Motor neuron (in vitro differentiated cells): ENCODE measurements at regions not wholly inside any gene's neighbourhood (a gene's known extent, or its start where the extent isn't known, plus 50 kb on each side); places are given as distances from the start of the nearest gene placed in this dataset.

ENCODE experiments used
- ATAC-seq, 8 experiments: fragments of 200-7000 bp; cut with Tn5 transposase; replicated peaks in 6 of 8; 2 replicates each; pipeline ENCODE4 v1.8.0; 2021; ENCODE audit warnings: mild to moderate bottlenecking in 8 of 8, moderate library complexity in 8 of 8
- H3K27ac ChIP-seq, 2 donors: fragments of 250-450 bp; sonication (Bioruptor Pico); 2 replicates each; pipeline ENCODE4 v1.9.0; 2021; ENCODE audit warnings: antibody characterized with exemption in 2 of 2, mild to moderate bottlenecking in 2 of 2, moderate library complexity in 1 of 2
- H3K4me1 ChIP-seq, 2 donors: fragments of 250-450 bp; sonication (Bioruptor Pico); replicated peaks in 1 of 2; 2 replicates each; pipeline ENCODE4 v1.6.1; 2021; ENCODE audit warnings: antibody characterized with exemption in 2 of 2, mild to moderate bottlenecking in 2 of 2, moderate library complexity in 1 of 2
- H3K4me3 ChIP-seq, 5 donors: fragments of 250-450 bp; sonication (Bioruptor Pico); 2 replicates each; pipeline ENCODE4 v1.9.0; 2021; ENCODE audit warnings: antibody characterized with exemption in 5 of 5, mild to moderate bottlenecking in 5 of 5, moderate library complexity in 4 of 5
- WGBS, 10 experiments: fragments of 450-650 bp; shearing (Covaris generic); methylation state at CpG; one replicate each; pipeline ENCODE4 v1.0.0; 2022; 5-methylcytosine and 5-hydroxymethylcytosine counted together
- in situ Hi-C, 9 experiments: fragments of 400-800 bp; cut with MboI; loops; one replicate each; pipeline ENCODE4 v1.15.0; 2021; ENCODE audit warnings: low sequenced_read_pairs in 9 of 9, low pct_unique_long_range_greater_than_20kb in 2 of 9; ENCODE audit not compliant: unreplicated experiment in 9 of 9

DNA sequence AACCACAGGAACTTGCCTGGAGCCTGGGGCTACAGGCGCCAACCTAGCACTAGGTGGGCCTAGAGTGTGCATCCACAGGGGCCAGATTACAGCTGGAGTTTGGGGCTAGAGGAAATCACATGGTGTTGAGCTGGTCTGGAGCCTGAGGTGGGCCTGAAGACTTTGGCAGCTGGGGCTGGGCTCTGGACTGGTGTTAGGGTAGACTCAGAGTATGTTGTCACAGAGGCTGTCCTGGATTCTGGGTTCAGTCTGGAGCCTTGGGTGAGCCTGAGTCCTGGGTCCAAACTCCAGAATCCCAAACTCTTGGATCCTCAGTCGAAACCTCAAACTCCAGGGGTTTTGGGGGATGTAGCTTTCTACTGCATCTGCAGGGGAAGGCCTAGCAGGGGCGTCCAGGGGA lies 356.7 kb downstream of the FRK start:
- ATAC-seq = no peak
- in situ Hi-C loops = no loop called here
- 33 to 86% (median 40%) methylated on average over 1 to 2 of the region's 3 CpGs; no CpG with 5 or more reads in 5 of the 10 experiments for WGBS, 10 experiments
- Histone ChIP-seq H3K4me3 (no peak overlapping the region), H3K4me1 (peaks cover 5 to 10% of the 10 kb centered on the region in 2 donors), H3K27ac (no peak overlapping the region)

- in situ Hi-C loops = no loop called here
- Histone ChIP-seq H3K4me1 (no peaks in the 10 kb centered on the region), H3K4me3 (no peak overlapping the region), H3K27ac (no peak overlapping the region)
- ATAC-seq = no peak
Observed at GRCh38 chr6:115691433-115691832, 369.3 kb downstream of the FRK start.

DNA sequence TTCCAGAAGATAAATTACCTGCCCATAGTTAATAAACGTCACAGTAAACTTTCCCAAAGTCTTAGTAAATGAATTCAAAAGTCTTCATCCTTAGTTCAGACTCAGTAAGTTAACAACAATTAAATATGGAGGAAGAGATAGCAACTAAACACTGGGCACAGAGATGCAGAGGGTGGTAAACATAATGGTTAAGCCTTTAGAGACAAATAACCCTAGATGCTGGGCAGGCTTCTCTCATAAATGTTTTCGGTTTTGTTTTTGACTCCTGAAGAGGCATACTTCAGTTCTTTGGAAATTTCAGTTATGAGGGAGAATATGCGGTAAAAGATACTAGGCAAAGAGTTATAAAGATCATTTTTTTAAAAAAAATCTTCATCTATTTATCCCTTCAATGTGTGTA lies 369.8 kb downstream of the FRK start:
- WGBS, 10 experiments = 0 to 100% (median 78%) methylated on average over 1 to 3 of the region's 3 CpGs; no CpG with 5 or more reads in 1 of the 10 experiments
- ATAC-seq = no peak

GRCh38 chr6:115681978-115682775 lies 378.5 kb downstream of the FRK start:
- no peak overlapping the region for H3K4me3 ChIP-seq
- in situ Hi-C loops = no loop called here
- no peak for ATAC-seq
- WGBS, 10 experiments = 16 to 95% (median 62%) methylated on average over 2 to 5 of the region's 5 CpGs; no CpG with 5 or more reads in 2 of the 10 experiments
- H3K27ac ChIP-seq = no peak overlapping the region
- peaks cover 0 to 8% of the 10 kb centered on the region in 2 donors for H3K4me1 ChIP-seq

More for the DNA sequence above, 369.8 kb downstream of the FRK start:
- H3K27ac ChIP-seq = no peak overlapping the region
- no peaks in the 10 kb centered on the region for H3K4me1 ChIP-seq
- no peak overlapping the region for H3K4me3 ChIP-seq
- in situ Hi-C loops = no loop called here

- Histone ChIP-seq H3K4me3 (no peak overlapping the region), H3K27ac (no peak overlapping the region), H3K4me1 (peaks cover 0 to 13% of the 10 kb centered on the region in 2 donors)
- 0 to 100% (median 78%) methylated on average over 1 to 3 of the region's 3 CpGs; no CpG with 5 or more reads in 2 of the 10 experiments for WGBS, 10 experiments
- in situ Hi-C loops = no loop called here
- ATAC-seq = no peak
Observed at GRCh38 chr6:115680621-115681020, 380.1 kb downstream of the FRK start.

GRCh38 chr6:115677198-115677597 lies 383.5 kb downstream of the FRK start:
- H3K27ac ChIP-seq = no peak overlapping the region
- in situ Hi-C loops = no loop called here
- peak in 1 of 8 experiments; percentile 24 for ATAC-seq
- 0 to 100% (median 71%) methylated on average over 1 to 3 of the region's 3 CpGs for WGBS, 10 experiments
- peaks cover 0 to 13% of the 10 kb centered on the region in 2 donors for H3K4me1 ChIP-seq
- no peak overlapping the region for H3K4me3 ChIP-seq

GRCh38 chr6:115675443-115675842 lies 385.2 kb downstream of the FRK start:
- 14 to 100% (median 86%) methylated on average over 1 of the region's 1 CpG; no CpG with 5 or more reads in 1 of the 10 experiments for whole genome bisulfite sequencing, 10 experiments
- ATAC-seq = no peak
- in situ Hi-C loops = no loop called here
- Histone ChIP-seq H3K4me1 (peaks cover 0 to 13% of the 10 kb centered on the region in 2 donors), H3K4me3 (no peak overlapping the region), H3K27ac (no peak overlapping the region)

DNA sequence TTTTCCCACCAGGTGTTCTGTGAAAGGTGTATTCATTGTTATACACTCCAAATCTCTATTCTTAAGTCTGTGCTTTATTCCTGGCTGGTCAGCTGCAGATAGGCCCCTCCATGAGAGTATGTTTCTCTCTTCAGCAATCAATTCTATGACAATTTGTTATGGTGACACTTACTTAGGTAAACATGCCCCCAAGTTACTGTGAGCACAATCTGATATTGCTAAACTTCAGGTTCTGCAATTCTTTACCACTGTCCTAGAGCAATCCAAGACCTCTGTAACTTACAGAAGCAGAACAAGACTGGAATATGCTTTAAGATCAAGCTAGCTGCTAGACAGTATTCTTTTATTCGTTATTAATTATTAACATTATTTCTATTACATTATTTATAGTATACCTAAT lies 391.9 kb downstream of the FRK start:
- ATAC-seq = no peak
- in situ Hi-C loops = no loop called here
- 0 to 100% (median 86%) methylated on average over 1 of the region's 1 CpG; no CpG with 5 or more reads in 1 of the 10 experiments for WGBS, 10 experiments

DNA sequence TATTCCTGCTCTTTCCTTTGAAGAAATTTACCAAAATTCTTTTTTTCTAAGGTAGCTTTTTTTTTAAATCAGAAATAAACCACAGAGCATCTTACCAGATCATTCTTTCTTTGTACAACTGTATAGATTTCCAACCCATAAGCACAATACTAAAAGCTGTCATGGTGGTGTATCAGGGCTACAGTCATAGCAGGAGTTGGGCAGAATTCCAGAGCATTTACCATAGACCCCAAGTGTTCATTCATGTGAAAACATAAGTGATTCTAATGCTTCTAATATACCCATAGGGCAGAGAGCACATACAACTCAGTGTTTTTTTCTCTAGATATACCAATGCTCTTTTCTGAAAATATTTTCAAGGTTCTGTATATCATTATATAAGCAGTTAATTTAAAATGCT lies 392.5 kb downstream of the FRK start:
- Histone ChIP-seq H3K4me3 (no peak overlapping the region), H3K27ac (no peak overlapping the region), H3K4me1 (peaks cover 0 to 8% of the 10 kb centered on the region in 2 donors)
- in situ Hi-C loops = no loop called here
- no peak for ATAC-seq

More for the DNA sequence above, 391.9 kb downstream of the FRK start:
- Histone ChIP-seq H3K27ac (no peak overlapping the region), H3K4me1 (peaks cover 0 to 8% of the 10 kb centered on the region in 2 donors), H3K4me3 (no peak overlapping the region)

DNA sequence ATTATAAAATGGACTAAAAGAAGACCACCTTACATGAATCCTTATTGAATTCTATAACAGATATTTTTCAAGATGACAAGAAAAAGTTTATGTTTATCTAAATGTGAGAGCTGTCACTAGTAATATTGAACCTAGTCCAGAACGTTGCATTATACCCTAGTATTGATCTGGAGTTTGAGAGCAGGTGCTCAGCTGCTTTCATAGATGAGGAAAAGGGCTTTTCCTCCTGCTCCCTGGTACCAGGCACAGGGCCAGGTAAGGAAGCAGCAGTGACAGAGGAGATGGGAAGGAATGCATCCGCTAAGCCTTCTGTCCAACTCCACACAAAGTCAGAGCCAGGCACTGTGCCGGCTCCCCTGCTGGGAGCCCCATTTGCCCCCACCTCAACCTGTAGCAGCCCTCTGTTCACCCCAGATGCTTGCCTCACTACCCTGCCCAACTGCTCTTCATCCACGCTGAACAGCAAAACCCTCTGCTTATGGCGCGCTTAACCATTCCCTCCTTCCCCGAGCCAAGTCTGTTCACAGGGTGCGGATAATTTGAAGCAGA lies 393.1 kb downstream of the FRK start:
- in situ Hi-C loops = no loop called here
- Histone ChIP-seq H3K4me1 (peaks cover 0 to 8% of the 10 kb centered on the region in 2 donors), H3K4me3 (no peak overlapping the region), H3K27ac (no peak overlapping the region)
- ATAC-seq = peak in 1 of 8 experiments; percentile 64
- WGBS, 10 experiments = 20 to 98% (median 76%) methylated on average over 1 to 6 of the region's 8 CpGs; no CpG with 5 or more reads in 3 of the 10 experiments

GRCh38 chr6:115666997-115667396 lies 393.7 kb downstream of the FRK start:
- whole genome bisulfite sequencing, 10 experiments = 57 to 100% (median 88%) methylated on average over 1 to 2 of the region's 2 CpGs; no CpG with 5 or more reads in 3 of the 10 experiments
- in situ Hi-C loops = no loop called here
- peaks cover 0 to 8% of the 10 kb centered on the region in 2 donors for H3K4me1 ChIP-seq
- no peak for ATAC-seq
- no peak overlapping the region for H3K27ac ChIP-seq
- H3K4me3 ChIP-seq = no peak overlapping the region

DNA sequence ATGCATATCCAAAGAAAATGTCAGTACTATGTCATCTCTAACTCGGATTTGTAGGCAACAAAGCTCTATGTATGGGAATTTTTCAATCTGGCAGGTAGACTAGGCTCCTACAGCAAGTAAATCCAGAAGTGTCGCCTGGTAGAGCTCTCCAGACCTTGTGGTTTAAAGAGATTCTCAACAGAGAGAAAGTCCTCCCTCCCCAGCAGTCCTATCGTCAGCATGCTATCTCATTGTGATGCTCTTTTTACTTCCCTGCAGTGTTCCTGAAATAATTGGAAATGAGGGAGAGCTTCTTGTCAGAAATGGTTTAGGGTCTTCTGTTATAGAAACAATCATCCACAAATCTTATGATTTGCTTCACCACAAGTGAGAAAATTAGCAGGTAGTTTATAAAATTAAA lies 395.4 kb downstream of the FRK start:
- no peak overlapping the region for H3K27ac ChIP-seq
- H3K4me1 ChIP-seq = peaks cover 0 to 8% of the 10 kb centered on the region in 2 donors
- WGBS, 10 experiments = 0 to 83% (median 49%) methylated on average over 1 to 3 of the region's 3 CpGs; no CpG with 5 or more reads in 1 of the 10 experiments
- no peak overlapping the region for H3K4me3 ChIP-seq
- ATAC-seq = no peak
- in situ Hi-C loops = no loop called here

GRCh38 chr6:115663681-115664080 lies 397.0 kb downstream of the FRK start:
- H3K27ac ChIP-seq = no peak overlapping the region
- no peak for ATAC-seq
- in situ Hi-C loops = no loop called here
- 0 to 94% (median 76%) methylated on average over 1 to 3 of the region's 3 CpGs; no CpG with 5 or more reads in 1 of the 10 experiments for WGBS, 10 experiments
- no peak overlapping the region for H3K4me3 ChIP-seq
- peaks cover 0 to 8% of the 10 kb centered on the region in 2 donors for H3K4me1 ChIP-seq
